Right renal pelvis (tissue), 4 donors: ENCODE measurements at regions not wholly inside any gene's neighbourhood (a gene's known extent, or its start where the extent isn't known, plus 50 kb on each side); places are given as distances from the start of the nearest gene placed in this dataset.

Experiments used
- DNase-seq, 4 donors: peaks; one replicate each; pipeline ENCODE4 v3.0.0-alpha.2; 2013; ENCODE audit warnings: low read depth in 4 of 4, low spot score in 3 of 4, missing footprints in 1 of 4

DNA sequence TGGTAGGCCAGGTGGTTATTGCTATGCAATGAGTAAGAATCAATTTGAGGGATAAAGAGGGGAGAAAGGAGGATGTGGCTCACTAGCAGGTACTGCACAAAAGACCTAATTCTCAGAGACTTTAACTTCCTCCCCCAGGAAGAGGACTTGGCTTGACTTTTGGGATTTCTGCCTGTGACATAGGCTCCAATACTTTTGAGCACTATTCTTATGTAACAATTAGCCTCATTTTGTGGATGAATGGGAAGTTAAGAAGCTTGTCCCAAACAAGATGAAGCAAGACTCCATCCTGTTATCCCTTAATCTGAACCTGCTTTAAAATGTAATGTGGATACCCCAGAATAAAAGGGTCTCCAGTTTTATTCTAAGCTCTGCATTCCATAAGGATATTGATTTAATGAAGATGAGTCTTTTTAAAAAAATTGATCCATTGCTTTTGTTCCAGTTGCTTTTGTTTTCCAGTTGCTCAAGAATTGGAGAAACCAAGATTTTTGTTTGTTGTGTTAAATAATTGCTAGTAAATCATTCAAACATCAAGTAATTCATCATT is 218.5 kb downstream of the SNX13 start:
- no peak for DNase-seq

DNA sequence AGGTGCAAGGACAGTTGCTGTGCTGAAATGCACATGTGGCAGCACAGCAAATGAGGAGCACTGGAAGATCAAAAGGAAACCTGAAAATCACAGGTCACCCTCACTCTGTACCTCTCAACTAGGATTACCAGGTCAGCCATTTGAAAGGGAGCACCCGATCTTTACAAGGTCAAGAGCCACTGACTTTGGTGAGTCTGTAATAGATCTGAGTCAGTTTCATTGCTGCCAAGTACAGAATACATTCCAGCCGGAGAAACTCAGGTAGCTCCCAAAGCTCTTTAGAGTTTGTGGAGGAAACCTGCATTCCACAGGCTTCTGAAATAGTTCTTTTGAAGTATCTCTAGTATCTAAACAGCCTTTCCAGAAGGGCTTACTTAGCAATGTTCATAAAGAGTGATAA is 217.5 kb downstream of the SNX13 start:
- DNase-seq = no peak

DNA sequence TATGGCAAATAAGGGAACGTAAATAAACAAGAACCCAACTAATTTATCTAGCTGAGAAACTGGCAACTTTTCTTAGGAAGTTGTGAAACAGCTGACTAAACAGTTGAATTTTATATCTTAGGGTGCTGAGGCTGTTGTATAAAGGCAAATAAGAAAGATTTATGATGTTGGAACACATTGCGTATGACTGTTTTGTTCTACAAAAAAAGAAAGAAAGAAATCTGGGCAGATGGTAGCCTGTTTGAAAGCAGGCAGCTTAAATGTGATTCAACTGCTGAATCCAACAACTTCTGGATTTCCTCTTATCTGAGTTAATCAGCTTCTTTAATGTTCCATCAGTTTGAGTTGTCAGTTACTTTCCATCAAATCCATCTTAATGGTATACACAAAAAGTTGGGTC is 214.5 kb downstream of the SNX13 start:
- DNase-seq = no peak

DNA sequence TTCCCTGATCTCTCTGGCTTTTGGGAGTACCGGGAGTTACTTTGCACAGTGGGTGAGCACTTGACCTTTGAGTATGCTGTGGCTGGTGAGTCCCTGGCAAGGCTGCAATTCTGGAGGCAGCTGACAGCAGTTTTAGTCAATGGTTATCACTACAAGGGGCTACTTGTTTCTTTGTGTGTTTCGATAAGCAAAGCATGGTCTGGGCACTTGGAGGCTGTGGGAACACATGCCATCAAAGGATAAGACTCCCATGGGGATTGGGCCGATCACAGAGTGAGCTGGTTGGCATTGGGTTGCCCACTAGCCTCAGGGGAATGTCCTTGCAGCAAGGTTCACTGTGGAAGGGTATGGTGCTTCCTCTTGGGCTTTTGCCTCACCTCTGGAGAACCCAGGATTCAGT is 208.2 kb downstream of the SNX13 start:
- DNase-seq = no peak
